GM21423 (cell line): ENCODE measurements at regions not wholly inside any gene's neighbourhood (a gene's known extent, or its start where the extent isn't known, plus 50 kb on each side); places are given as distances from the start of the nearest gene placed in this dataset.
"Not testable (repeated sequence)": the region's sequence is repeated elsewhere in the genome, so short reads cannot be mapped to it uniquely, and the experiment has no call there.

ENCODE experiments used
- ATAC-seq: cut with Tn5 transposase; IDR thresholded peaks from one replicate; pipeline ENCODE4 v1.9.1; 2021; ENCODE audit warnings: mild to moderate bottlenecking, moderate library complexity; ENCODE audit not compliant: unreplicated experiment

GRCh38 chr2:242041816-242042215 is 172.3 kb downstream of the RTP5 start:
- no peak for ATAC-seq

- no peak for ATAC-seq
Measured at GRCh38 chr2:242043538-242044312, 174.2 kb downstream of the RTP5 start.

- no peak for ATAC-seq
Measured at GRCh38 chr2:242044313-242044590, 174.7 kb downstream of the RTP5 start.

GRCh38 chr2:242045596-242046144 is 176.1 kb downstream of the RTP5 start:
- ATAC-seq, result not testable (repeated sequence)

GRCh38 chr2:242046206-242046826 is 176.8 kb downstream of the RTP5 start:
- ATAC-seq, result no peak

GRCh38 chr2:242047963-242048362 is 178.4 kb downstream of the RTP5 start:
- no peak for ATAC-seq

GRCh38 chr2:242048479-242048878 is 178.9 kb downstream of the RTP5 start:
- no peak for ATAC-seq

GRCh38 chr2:242049492-242049891 is 180.0 kb downstream of the RTP5 start:
- ATAC-seq, result not testable (repeated sequence)

- ATAC-seq, result no peak
Measured at GRCh38 chr2:242051463-242051862, 181.9 kb downstream of the RTP5 start.

- no peak for ATAC-seq
Measured at GRCh38 chr2:242052421-242052820, 182.9 kb downstream of the RTP5 start.

GRCh38 chr2:242053921-242054320 is 184.4 kb downstream of the RTP5 start:
- no peak for ATAC-seq

GRCh38 chr2:242054406-242054805 is 184.9 kb downstream of the RTP5 start:
- ATAC-seq, result no peak

GRCh38 chr2:242054881-242055801 is 185.6 kb downstream of the RTP5 start:
- no peak for ATAC-seq

GRCh38 chr2:242056026-242056425 is 186.5 kb downstream of the RTP5 start:
- ATAC-seq, result no peak

- ATAC-seq, result no peak
Measured at GRCh38 chr2:242056785-242057184, 187.3 kb downstream of the RTP5 start.

GRCh38 chr2:242057379-242058040 is 188.0 kb downstream of the RTP5 start:
- no peak for ATAC-seq

- no peak for ATAC-seq
Measured at GRCh38 chr2:242058116-242058680, 188.7 kb downstream of the RTP5 start.

- no peak for ATAC-seq
Measured at GRCh38 chr2:242059566-242059965, 190.0 kb downstream of the RTP5 start.

GRCh38 chr2:242060212-242060835 is 190.8 kb downstream of the RTP5 start:
- ATAC-seq, result no peak

- ATAC-seq, result not testable (repeated sequence)
Measured at GRCh38 chr2:242061930-242062329, 192.4 kb downstream of the RTP5 start.
